ENCODE measurements at regions not wholly inside any gene's neighbourhood (a gene's known extent, or its start where the extent isn't known, plus 50 kb on each side); places are given as distances from the start of the nearest gene placed in this dataset.
"Not testable (repeated sequence)": the region's sequence is repeated elsewhere in the genome, so short reads cannot be mapped to it uniquely, and the experiment has no call there.

DNA sequence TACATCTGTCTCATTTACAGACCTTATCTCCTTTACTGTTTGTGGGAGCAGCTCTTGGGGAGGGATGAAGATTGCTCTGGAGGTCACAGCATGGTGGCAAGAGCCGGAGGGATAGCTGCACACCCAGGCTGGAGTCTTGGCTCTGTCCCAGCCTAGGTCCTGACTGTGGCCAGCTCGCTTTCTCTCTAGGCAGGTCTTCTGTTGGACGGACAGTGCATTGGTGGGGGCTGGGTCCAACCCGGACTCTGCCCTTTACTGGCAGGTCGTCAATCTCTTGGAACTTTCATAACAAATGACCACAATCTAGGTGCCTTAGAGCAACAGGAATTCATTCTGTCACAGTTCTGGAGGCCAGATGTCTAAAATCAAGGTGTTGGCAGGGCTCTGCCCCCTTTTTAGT is 319.8 kb upstream of the C1orf174 start:
- Mint-ChIP-seq H3K36me3 (ENCODE audit: low read depth) (no peaks in the 10 kb centered on the region), H3K27me3 (peaks cover 4% of the 10 kb centered on the region), H3K27ac (no peak overlapping the region), H3K4me3 (no peak overlapping the region), H3K4me1 (no peaks in the 10 kb centered on the region), H3K9me3 (ENCODE audit: low read depth) (no peaks in the 10 kb centered on the region)
- POLR2A ChIA-PET = no interaction called here
- no peak for DNase-seq
- ATAC-seq = no peak
- CTCF ChIA-PET = interaction anchor here (0.8 kb wide), 1 partner anchor 40 kb away, joined by 4 read pairs; no protein-coding TSS in a partner anchor
- intact Hi-C loops (cut with DNase I, micrococcal nuclease) = no loop called here

GRCh38 chr1:4220362-4220761 is 320.3 kb upstream of the C1orf174 start:
- Mint-ChIP-seq H3K9me3 (ENCODE audit: low read depth) (no peaks in the 10 kb centered on the region), H3K4me1 (no peaks in the 10 kb centered on the region), H3K36me3 (ENCODE audit: low read depth) (no peaks in the 10 kb centered on the region), H3K27ac (no peak overlapping the region), H3K27me3 (peaks cover 4% of the 10 kb centered on the region), H3K4me3 (no peak overlapping the region)
- intact Hi-C loops (cut with DNase I, micrococcal nuclease) = no loop called here
- ChIA-PET CTCF (interaction anchor here (0.8 kb wide), 1 partner anchor 40 kb away, joined by 4 read pairs; no protein-coding TSS in a partner anchor), POLR2A (no interaction called here)
- ATAC-seq (no peak), DNase-seq (no peak)

DNA sequence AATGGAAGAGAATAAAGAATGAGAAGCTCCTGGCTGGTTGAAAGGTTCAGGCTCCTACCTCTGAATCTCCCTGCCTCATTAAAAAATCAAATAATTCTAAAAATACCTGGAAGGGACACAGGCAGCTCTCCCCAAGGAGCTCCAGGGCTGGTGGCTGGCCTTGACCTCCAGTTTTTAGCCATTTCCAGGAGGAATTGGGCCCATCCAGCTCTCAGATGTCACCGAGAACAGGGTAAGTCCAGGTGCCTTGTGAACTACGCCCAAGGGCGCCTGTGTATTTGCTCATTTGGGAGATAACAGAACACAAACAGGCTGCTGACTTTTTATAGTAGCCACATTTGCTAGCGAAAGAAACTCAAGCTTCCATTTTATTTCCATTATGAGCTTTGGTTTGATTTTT is 321.0 kb upstream of the C1orf174 start:
- no peaks in the 10 kb centered on the region for H3K36me3 Mint-ChIP-seq (ENCODE audit: low read depth)
- DNase-seq = no peak
- H3K4me1 Mint-ChIP-seq = no peaks in the 10 kb centered on the region
- peaks cover 4% of the 10 kb centered on the region for H3K27me3 Mint-ChIP-seq
- no peak overlapping the region for H3K4me3 Mint-ChIP-seq
- intact Hi-C loops (cut with DNase I, micrococcal nuclease) = no loop called here
- H3K9me3 Mint-ChIP-seq (ENCODE audit: low read depth) = no peaks in the 10 kb centered on the region
- CTCF ChIA-PET = interaction anchor here (0.6 kb wide), 1 partner anchor 379 kb away, joined by 3 read pairs; no protein-coding TSS in a partner anchor
- ATAC-seq = no peak
- no peak overlapping the region for H3K27ac Mint-ChIP-seq
- POLR2A ChIA-PET = no interaction called here

- ATAC-seq = no peak
- Mint-ChIP-seq H3K27me3 (peaks cover 6% of the 10 kb centered on the region), H3K9me3 (ENCODE audit: low read depth) (no peaks in the 10 kb centered on the region), H3K27ac (no peak overlapping the region), H3K4me1 (no peaks in the 10 kb centered on the region), H3K4me3 (no peak overlapping the region), H3K36me3 (ENCODE audit: low read depth) (no peaks in the 10 kb centered on the region)
- ChIA-PET CTCF (no interaction called here), POLR2A (no interaction called here)
- intact Hi-C loops (cut with DNase I, micrococcal nuclease) = no loop called here
- no peak for DNase-seq
Measured at GRCh38 chr1:4224684-4225467, 324.8 kb upstream of the C1orf174 start.

DNA sequence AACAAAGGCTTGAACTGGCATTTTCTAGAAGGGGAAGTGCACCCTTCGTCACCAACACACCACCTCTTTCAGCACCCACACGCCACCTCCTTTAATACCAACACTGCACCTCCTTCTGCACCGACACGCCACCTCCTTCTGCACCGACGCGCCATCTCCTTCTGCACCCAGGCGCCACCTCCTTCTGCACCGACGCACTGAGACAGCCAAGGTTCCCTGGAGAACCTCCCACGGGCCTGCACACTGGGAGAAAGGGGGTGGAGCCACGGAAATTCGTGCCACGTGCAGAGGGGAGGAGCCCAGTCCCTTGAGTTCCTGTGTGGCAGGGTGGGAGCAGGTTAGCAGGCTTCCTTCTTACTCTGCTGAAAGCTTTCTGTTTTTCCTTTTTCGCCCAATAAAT is 327.9 kb upstream of the C1orf174 start:
- DNase-seq = no peak
- peaks cover 8% of the 10 kb centered on the region for H3K27me3 Mint-ChIP-seq
- intact Hi-C loops (cut with DNase I, micrococcal nuclease) = no loop called here
- ChIA-PET CTCF (no interaction called here), POLR2A (interaction anchor here (0.7 kb wide), 1 partner anchor 15 kb away, joined by 3 read pairs; no protein-coding TSS in a partner anchor)
- no peaks in the 10 kb centered on the region for H3K4me1 Mint-ChIP-seq
- no peaks in the 10 kb centered on the region for H3K36me3 Mint-ChIP-seq (ENCODE audit: low read depth)
- no peak overlapping the region for H3K4me3 Mint-ChIP-seq
- no peak for ATAC-seq
- no peaks in the 10 kb centered on the region for H3K9me3 Mint-ChIP-seq (ENCODE audit: low read depth)
- H3K27ac Mint-ChIP-seq = no peak overlapping the region

- Mint-ChIP-seq H3K4me3 (no peak overlapping the region), H3K4me1 (no peaks in the 10 kb centered on the region), H3K27ac (no peak overlapping the region), H3K27me3 (peaks cover 18% of the 10 kb centered on the region), H3K9me3 (ENCODE audit: low read depth) (peaks cover 18% of the 10 kb centered on the region), H3K36me3 (ENCODE audit: low read depth) (no peaks in the 10 kb centered on the region)
- intact Hi-C loops (cut with DNase I, micrococcal nuclease) = no loop called here
- DNase-seq = no peak
- CTCF ChIA-PET = interaction anchor here (0.7 kb wide), 1 partner anchor 461 kb away, joined by 4 read pairs; no protein-coding TSS in a partner anchor
- POLR2A ChIA-PET = no interaction called here
- no peak for ATAC-seq
Measured at GRCh38 chr1:4253935-4254334, 353.9 kb upstream of the C1orf174 start.

DNA sequence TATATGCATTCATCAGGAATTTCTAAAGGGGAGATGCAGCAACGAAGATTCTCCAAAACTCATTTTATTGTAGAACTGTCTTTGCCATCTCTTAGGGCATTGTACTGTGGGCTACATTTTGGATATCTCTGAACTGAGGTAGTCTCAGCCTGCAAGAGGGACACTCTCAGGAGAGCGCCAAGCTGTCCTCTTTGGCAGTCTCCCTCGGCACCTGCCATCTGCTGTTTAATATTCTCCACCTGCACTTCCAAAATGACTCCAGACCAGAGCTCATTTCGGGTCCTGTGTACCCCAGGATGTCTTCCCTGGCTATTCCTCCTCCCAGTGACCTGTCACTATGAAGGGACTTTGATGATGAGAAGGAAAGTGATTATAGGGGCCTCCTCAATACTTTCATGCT is 356.3 kb upstream of the C1orf174 start:
- Mint-ChIP-seq H3K36me3 (ENCODE audit: low read depth) (no peaks in the 10 kb centered on the region), H3K27ac (no peak overlapping the region), H3K4me3 (no peak overlapping the region), H3K27me3 (peaks cover 7% of the 10 kb centered on the region), H3K4me1 (no peaks in the 10 kb centered on the region), H3K9me3 (ENCODE audit: low read depth) (peaks cover 20% of the 10 kb centered on the region)
- ATAC-seq (no peak), DNase-seq (no peak)
- ChIA-PET CTCF (no interaction called here), POLR2A (no interaction called here)
- intact Hi-C loops (cut with DNase I, micrococcal nuclease) = no loop called here

- H3K27me3 Mint-ChIP-seq; POLR2A ChIA-PET; intact Hi-C loops (cut with DNase I, micrococcal nuclease); DNase-seq; CTCF ChIA-PET; H3K27ac Mint-ChIP-seq; H3K36me3 Mint-ChIP-seq (ENCODE audit: low read depth); H3K4me1 Mint-ChIP-seq; ATAC-seq; H3K4me3 Mint-ChIP-seq: not testable (repeated sequence)
- H3K9me3 Mint-ChIP-seq (ENCODE audit: low read depth) = peaks cover 20% of the 10 kb centered on the region
Measured at GRCh38 chr1:4258146-4258777, 358.2 kb upstream of the C1orf174 start.

DNA sequence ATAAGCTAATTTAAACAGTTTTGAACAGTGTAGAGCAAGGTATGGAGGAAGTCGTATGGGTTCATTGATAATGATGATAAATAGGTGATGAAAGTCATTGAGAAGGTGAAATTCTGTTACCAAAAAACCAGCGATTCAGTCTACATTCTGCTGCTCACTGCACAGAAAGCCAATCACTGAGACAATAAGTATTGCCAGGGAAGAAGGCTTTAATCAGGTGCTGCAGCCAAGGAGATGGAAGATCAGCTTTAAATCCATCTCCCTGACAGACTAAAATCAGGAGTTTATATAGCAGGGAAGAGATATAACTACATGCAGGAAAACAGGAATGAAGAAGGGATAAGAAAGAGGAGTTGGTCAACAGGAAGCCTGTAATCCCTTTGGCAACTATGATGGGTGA is 361.3 kb upstream of the C1orf174 start:
- ATAC-seq = no peak
- CTCF ChIA-PET = no interaction called here

GRCh38 chr1:4262665-4263064 is 362.6 kb upstream of the C1orf174 start:
- ATAC-seq (no peak), DNase-seq (no peak)
- intact Hi-C loops (cut with DNase I, micrococcal nuclease) = no loop called here
- H3K9me3 Mint-ChIP-seq (ENCODE audit: low read depth) = peaks cover 11% of the 10 kb centered on the region
- ChIA-PET POLR2A (no interaction called here), CTCF (no interaction called here)
- H3K36me3 Mint-ChIP-seq (ENCODE audit: low read depth) = no peaks in the 10 kb centered on the region
- no peak overlapping the region for H3K27ac Mint-ChIP-seq
- H3K4me3 Mint-ChIP-seq = no peak overlapping the region
- H3K27me3 Mint-ChIP-seq = peaks cover 8% of the 10 kb centered on the region
- no peaks in the 10 kb centered on the region for H3K4me1 Mint-ChIP-seq

More for the DNA sequence above, 361.3 kb upstream of the C1orf174 start:
- intact Hi-C loops (cut with DNase I, micrococcal nuclease) = no loop called here
- POLR2A ChIA-PET = no interaction called here
- Mint-ChIP-seq H3K4me3 (no peak overlapping the region), H3K36me3 (ENCODE audit: low read depth) (no peaks in the 10 kb centered on the region), H3K4me1 (no peaks in the 10 kb centered on the region), H3K27me3 (peaks cover 8% of the 10 kb centered on the region), H3K9me3 (ENCODE audit: low read depth) (peaks cover 20% of the 10 kb centered on the region), H3K27ac (no peak overlapping the region)
- DNase-seq = no peak

- intact Hi-C loops (cut with DNase I, micrococcal nuclease) = no loop called here
- ATAC-seq (no peak), DNase-seq (no peak)
- H3K4me3 Mint-ChIP-seq = no peak overlapping the region
- H3K4me1 Mint-ChIP-seq = no peaks in the 10 kb centered on the region
- H3K36me3 Mint-ChIP-seq (ENCODE audit: low read depth) = no peaks in the 10 kb centered on the region
- no peak overlapping the region for H3K27ac Mint-ChIP-seq
- H3K9me3 Mint-ChIP-seq (ENCODE audit: low read depth) = peaks cover 5% of the 10 kb centered on the region
- ChIA-PET CTCF (no interaction called here), POLR2A (no interaction called here)
- peaks cover 8% of the 10 kb centered on the region for H3K27me3 Mint-ChIP-seq
Measured at GRCh38 chr1:4263699-4264098, 363.6 kb upstream of the C1orf174 start.

DNA sequence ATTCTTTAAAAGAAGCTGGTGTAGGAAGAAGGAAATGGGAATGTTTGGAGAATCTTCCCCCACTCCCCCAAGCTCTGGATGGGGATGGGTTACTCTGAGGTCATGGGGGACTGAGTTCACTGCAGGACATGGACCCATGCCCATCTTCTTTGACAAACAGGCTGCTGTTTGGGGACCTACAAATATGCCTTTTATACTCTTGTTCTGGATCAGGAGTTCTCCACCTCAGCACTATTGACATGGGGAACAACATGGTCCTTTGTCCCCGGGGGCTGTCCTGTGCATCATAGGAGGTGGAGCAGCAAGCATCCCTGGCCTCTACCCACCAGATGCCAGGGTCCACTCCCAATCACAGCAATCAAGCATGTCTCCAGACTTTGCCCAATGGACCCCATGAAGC is 365.8 kb upstream of the C1orf174 start:
- no peaks in the 10 kb centered on the region for H3K36me3 Mint-ChIP-seq (ENCODE audit: low read depth)
- intact Hi-C loops (cut with DNase I, micrococcal nuclease) = no loop called here
- H3K4me1 Mint-ChIP-seq = no peaks in the 10 kb centered on the region
- ChIA-PET POLR2A (no interaction called here), CTCF (no interaction called here)
- ATAC-seq (no peak), DNase-seq (no peak)
- no peak overlapping the region for H3K27ac Mint-ChIP-seq
- H3K27me3 Mint-ChIP-seq = peaks cover 11% of the 10 kb centered on the region
- H3K9me3 Mint-ChIP-seq (ENCODE audit: low read depth) = no peaks in the 10 kb centered on the region
- no peak overlapping the region for H3K4me3 Mint-ChIP-seq

All from activated CD4-positive, alpha-beta T cell treated with anti-CD3 and anti-CD28 coated beads for 36 hours (primary cell).